ENCODE measurements at regions not wholly inside any gene's neighbourhood (a gene's known extent, or its start where the extent isn't known, plus 50 kb on each side); places are given as distances from the start of the nearest gene placed in this dataset.

- TF ChIP-seq CTCF (conservative IDR thresholded peaks at IDR 0.05 in 1 of 2, IDR thresholded peaks at IDR 0.05 in 1 of 2; ENCODE audit: low read depth in 1 of 2, low read length in 2 of 2) = no peak
- TF ChIP-seq EZH2 (IDR thresholded peaks at IDR 0.05; ENCODE audit: low read length, missing control alignments) = no peak
Observed at GRCh38 chr2:240259201-240259923, 118.9 kb upstream of the OTOS start.
